Nucleus accumbens (tissue), 56 donors: ENCODE measurements at regions not wholly inside any gene's neighbourhood (a gene's known extent, or its start where the extent isn't known, plus 50 kb on each side); places are given as distances from the start of the nearest gene placed in this dataset.
A peak's percentile ranks its signal among the peaks of the same experiment; 100 is the strongest.
"Not testable (repeated sequence)": the region's sequence is repeated elsewhere in the genome, so short reads cannot be mapped to it uniquely, and the experiment has no call there.

Experiments used
- DNase-seq, 56 donors: peaks; one replicate each; lab custom pipeline; 2025; lab: John Stamatoyannopoulos, UW

GRCh38 chr21:34270411-34270810 is 93.4 kb upstream of the KCNE2 start:
- DNase-seq = no peak

DNA sequence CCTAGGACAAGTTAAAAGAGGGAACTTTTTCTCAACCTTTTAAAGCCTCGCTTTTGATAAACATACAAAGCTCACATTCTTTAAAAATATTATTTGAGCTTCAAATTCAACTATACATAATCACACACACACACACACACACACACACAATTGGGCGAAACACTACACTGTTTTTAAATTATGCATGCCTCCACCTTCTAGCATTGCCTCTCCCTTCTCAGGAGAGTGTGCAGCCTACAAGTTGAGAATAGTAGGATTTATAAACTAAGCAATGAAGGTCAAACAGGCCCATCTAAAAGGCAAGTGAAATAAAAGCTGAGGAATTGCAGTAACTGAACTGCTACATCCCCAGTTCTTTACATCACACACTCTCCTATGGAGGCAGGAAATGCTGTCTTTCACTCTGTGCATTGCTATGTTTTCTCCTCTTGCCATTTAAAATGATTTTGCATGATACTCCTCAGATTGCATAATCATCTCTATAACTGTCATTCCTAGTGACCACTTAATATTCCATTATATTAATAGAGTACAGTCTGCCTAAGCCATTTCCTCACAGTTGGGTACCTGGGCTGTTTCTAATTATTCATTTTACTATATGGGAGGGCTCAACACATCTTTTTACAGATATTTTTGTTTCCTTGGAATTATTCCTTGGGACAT is 92.5 kb upstream of the KCNE2 start:
- no peak for DNase-seq

DNA sequence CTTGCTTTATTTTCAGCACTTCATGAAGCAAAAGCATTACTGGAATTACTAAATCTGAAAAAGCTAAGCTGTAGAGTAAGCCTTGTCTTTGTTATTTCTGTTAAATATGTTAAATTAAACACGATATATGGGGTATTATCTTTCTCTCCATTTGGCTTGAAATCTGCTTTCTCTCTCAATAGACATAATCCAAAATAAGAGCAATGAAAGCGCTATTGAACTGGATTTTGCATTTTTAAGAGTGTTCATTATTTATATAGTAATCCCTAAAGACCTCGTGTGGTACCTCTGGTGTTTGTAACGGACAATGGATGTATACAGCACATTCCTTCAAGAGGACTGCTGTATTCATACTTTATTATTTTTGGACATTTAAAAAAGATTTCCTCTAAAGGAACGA is 91.5 kb upstream of the KCNE2 start:
- no peak for DNase-seq

DNA sequence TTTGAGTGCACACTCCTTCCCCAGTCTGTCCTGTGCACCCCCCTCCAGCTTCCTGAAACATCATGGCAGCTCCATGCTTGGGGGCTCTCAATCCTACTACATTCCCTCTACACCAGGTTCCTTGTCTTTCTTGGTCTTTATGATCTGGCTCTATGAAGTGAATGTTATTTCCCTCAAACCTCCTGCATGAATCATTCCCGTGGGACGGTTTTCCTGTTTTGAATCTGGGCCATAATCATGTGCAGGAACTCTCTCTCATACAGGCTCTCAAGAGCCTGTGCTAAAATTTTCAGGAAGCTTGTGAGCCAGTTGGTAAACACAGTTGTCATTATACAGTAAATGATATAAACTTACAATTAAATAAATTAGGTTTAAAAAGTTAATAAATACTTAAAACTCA is 89.8 kb upstream of the KCNE2 start:
- no peak for DNase-seq

GRCh38 chr21:34276711-34277425 is 86.9 kb upstream of the KCNE2 start:
- no peak for DNase-seq

- DNase-seq = no peak
Measured at GRCh38 chr21:34278451-34278850, 85.4 kb upstream of the KCNE2 start.

DNA sequence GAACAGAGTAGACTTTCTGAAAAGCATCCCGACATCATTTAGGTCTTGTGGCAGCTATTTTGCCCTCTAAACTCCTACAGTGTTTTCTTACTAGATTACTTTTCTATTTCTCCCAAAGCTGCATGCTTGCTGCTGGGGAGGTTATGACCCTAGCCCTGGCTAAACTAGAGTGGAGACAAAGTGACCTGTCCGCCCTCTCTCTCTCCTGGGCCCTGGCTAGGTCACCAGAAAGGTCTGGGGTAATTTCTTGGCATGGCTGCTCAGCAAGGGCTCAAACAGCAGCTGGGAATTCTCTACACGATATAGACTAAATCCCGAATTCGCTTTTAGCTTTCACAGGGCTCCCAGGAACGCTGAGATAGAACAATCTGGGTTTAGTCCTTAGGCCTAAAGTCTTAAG is 84.5 kb upstream of the KCNE2 start:
- DNase-seq = no peak

GRCh38 chr21:34279883-34280282 is 83.9 kb upstream of the KCNE2 start:
- no peak for DNase-seq

GRCh38 chr21:34280389-34280795 is 83.4 kb upstream of the KCNE2 start:
- peak in 5 of 56 donors; percentile 1 to 12 (median 2) for DNase-seq

- DNase-seq = no peak
Measured at GRCh38 chr21:34280959-34281358, 82.8 kb upstream of the KCNE2 start.

DNA sequence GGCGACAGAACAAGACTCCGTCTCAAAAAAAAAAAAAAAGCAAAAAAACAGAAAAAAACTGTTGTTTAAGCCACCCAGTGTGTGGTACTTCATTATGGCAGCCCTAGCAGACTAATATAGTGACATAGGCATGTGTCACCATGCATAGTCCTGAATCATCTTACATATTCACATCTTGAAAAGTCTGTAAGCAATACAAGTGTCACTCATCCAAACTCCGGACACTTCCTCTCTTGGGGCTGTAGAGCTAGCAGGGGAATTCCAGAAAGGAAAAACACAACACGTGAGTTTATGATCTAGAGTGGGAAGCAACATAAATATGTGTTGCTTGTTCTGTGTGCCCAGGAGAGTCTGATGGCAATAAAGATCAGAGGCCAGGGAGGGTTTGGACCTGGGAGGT is 81.6 kb upstream of the KCNE2 start:
- no peak for DNase-seq

DNA sequence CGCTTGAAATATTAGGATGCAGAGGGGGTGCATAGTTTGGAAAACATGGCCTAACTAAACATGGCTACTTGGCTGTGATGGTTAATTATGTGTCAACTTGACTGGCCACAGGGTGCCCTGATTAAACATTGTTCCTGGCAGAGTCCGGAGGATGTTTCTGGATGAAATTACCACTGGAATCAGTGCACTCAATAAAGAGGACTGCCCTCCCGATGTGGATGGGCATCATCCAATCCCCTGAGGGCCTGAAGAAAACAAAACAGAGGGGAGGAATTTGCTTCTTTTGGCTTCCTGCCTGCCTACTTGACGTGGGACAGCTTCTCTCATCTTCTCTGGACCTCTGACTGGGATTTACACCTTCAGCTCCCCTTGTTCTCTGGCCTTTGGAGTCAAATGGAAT is 79.1 kb upstream of the KCNE2 start:
- DNase-seq = no peak

GRCh38 chr21:34288042-34288441 is 75.8 kb upstream of the KCNE2 start:
- DNase-seq = not testable (repeated sequence)

GRCh38 chr21:34289856-34290255 is 74.0 kb upstream of the KCNE2 start:
- no peak for DNase-seq

DNA sequence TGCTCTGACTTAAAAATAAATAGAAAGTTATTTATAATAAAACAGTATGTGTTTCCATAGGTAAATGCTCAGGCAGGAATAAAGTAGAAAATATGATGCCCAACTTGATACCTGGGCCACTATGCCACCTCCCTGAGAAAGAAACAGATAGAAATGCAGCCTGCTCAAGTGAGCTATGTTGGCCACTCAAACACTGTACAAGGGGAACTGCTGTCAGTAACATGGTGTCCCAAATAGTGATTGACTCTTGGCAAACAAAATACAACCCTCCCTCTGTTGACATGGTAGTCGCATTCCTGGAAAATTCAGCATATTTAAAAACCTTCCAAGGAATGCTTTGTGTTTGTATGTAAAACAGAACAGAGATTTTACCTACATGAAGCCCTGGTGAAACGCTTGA is 66.9 kb upstream of the KCNE2 start:
- no peak for DNase-seq

DNA sequence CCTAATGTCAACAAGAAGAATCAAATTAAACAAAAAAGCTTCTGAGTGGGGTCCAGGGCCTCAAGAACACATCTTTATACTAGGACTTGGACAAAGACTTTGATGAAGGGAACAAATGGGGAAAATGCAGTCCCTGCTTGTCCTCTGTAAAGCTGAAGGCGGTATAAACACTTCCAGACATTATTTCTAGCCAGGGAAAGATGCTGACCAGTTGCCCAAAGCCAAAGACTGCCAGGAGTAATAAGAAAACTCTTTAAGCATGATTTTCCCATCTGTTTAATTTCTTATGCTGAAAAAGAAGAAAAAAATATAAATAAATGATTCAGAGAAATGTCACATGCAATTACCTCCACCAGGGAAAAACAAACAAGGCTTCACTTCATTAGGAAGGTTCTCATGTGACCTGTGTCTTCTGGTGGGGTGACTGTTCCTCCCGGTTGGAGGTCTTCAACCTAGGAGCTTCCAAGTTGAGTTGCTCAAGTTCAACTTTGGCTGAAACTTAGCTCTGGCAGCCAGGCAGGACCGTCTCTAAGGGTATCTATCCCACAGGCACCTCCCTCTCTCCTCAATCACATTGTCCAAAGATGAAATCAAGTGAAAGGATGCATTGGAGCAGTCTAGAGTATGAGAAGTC is 65.2 kb upstream of the KCNE2 start:
- DNase-seq = no peak

DNA sequence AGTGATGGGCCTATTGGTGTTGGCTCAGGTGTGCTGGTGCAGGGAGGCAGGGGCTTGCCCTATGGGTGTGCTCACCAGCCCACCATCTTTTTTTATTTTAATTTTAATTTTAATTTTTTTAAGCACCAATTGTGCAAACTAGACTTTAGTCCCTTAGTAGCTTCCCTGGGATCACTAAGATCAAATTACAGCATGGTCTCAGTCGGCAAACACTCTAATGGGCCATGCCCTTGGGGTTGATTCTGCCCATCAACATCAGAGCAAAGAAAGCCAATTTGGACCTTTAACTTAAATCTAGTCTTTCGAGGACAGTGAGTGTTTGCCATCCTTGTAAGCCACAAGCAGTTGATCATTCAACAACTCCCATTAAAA is 64.7 kb upstream of the KCNE2 start:
- DNase-seq = no peak

- DNase-seq = no peak
Measured at GRCh38 chr21:34302521-34302920, 61.3 kb upstream of the KCNE2 start.

GRCh38 chr21:34305605-34306604 is 57.9 kb upstream of the KCNE2 start:
- DNase-seq = peak in 1 of 56 donors; percentile 1

DNA sequence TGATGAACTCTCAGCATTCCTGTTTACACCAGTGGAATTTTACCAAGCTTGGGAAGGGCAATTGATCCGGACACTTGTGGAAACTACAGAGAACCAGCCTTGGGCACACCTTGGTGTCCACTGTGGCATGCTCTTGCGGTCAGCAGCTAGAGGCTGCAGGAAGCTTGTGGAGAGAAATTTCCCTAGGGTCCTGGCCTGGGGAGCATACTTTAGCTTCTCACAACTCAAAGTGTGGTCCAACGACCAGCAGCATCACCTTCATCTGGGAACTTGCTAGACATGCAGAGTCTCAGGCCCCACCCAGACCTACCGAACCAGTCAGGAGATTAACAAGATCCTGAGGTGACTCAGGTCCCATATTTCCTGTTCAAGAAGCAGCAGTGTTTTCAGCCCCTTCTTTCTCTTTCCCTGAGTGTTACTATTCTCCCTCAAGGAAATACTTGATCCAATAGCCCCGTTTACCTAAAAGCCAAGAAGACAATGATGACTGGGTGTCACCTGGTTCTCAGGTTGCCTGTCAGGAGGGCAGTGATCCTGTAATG is 55.7 kb upstream of the KCNE2 start:
- no peak for DNase-seq
